ENCODE measurements at regions not wholly inside any gene's neighbourhood (a gene's known extent, or its start where the extent isn't known, plus 50 kb on each side); places are given as distances from the start of the nearest gene placed in this dataset.

DNA sequence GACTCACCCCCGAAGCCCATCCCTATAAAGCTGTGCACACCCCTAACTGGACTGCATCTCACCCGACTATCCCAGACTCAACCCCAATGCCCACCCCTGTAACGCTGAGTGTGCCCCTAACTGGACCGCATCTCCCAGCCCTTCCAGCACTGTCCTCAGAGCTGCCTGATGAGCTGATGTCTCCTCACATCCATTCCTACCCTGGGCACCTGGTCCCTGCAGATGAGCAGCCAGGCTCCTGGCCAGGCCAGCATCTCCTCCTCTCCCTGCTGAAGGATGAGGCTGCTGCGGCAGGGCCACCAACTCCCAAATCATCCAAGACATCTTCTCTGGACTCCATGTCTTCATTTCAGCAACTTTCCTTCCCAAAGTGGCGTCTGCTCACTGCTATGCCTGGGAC lies 332.1 kb downstream of the CTTN start:
- Histone ChIP-seq H3K4me1 (ENCODE audit: insufficient read depth, low read length) (no peaks in the 10 kb centered on the region), H3K9me3 (ENCODE audit: insufficient read depth, low read depth, low read length) (no peaks in the 10 kb centered on the region), H3K4me3 (ENCODE audit: insufficient read depth, low read depth, low read length) (no peak overlapping the region), H3K9ac (ENCODE audit: low read length) (no peak overlapping the region), H4K20me1 (ENCODE audit: insufficient read depth, low read length) (no peaks in the 10 kb centered on the region), H3K79me2 (ENCODE audit: insufficient read depth, low read length) (no peaks in the 10 kb centered on the region), H3K27me3 (ENCODE audit: insufficient read depth, low read length) (peaks cover 3% of the 10 kb centered on the region), H3K4me2 (ENCODE audit: low read length) (no peak overlapping the region), H2AFZ (ENCODE audit: low read depth, low read length) (no peak overlapping the region), H3K36me3 (ENCODE audit: insufficient read depth, low read length) (no peaks in the 10 kb centered on the region), H3K27ac (ENCODE audit: low read depth, low read length) (no peak overlapping the region)
- peaks cover 45% of the 10 kb centered on the region for H3K27me3 Mint-ChIP-seq (ENCODE audit: low read depth, unreplicated experiment)
- DNase-seq (ENCODE audit: low read depth), result no peak
- TF ChIP-seq, protein P1, sequence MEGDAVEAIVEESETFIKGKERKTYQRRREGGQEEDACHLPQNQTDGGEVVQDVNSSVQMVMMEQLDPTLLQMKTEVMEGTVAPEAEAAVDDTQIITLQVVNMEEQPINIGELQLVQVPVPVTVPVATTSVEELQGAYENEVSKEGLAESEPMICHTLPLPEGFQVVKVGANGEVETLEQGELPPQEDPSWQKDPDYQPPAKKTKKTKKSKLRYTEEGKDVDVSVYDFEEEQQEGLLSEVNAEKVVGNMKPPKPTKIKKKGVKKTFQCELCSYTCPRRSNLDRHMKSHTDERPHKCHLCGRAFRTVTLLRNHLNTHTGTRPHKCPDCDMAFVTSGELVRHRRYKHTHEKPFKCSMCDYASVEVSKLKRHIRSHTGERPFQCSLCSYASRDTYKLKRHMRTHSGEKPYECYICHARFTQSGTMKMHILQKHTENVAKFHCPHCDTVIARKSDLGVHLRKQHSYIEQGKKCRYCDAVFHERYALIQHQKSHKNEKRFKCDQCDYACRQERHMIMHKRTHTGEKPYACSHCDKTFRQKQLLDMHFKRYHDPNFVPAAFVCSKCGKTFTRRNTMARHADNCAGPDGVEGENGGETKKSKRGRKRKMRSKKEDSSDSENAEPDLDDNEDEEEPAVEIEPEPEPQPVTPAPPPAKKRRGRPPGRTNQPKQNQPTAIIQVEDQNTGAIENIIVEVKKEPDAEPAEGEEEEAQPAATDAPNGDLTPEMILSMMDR (IDR thresholded peaks at IDR 0.05; ENCODE audit: insufficient read depth, low read depth, low read length), result no peak
- TF ChIP-seq EZH2 (IDR thresholded peaks at IDR 0.05; ENCODE audit: insufficient read depth, low read length), result no peak
- no peaks in the 10 kb centered on the region for H3K36me3 Mint-ChIP-seq (ENCODE audit: low read depth, unreplicated experiment)
- no peak overlapping the region for H3K27ac Mint-ChIP-seq (ENCODE audit: unreplicated experiment)
- H3K4me1 Mint-ChIP-seq (ENCODE audit: low read depth, unreplicated experiment), result peaks cover 3% of the 10 kb centered on the region
- peaks cover 10% of the 10 kb centered on the region for H3K9me3 Mint-ChIP-seq (ENCODE audit: unreplicated experiment)
- H3K4me3 Mint-ChIP-seq (ENCODE audit: unreplicated experiment), result no peak overlapping the region
- no peak for FAIRE-seq

DNA sequence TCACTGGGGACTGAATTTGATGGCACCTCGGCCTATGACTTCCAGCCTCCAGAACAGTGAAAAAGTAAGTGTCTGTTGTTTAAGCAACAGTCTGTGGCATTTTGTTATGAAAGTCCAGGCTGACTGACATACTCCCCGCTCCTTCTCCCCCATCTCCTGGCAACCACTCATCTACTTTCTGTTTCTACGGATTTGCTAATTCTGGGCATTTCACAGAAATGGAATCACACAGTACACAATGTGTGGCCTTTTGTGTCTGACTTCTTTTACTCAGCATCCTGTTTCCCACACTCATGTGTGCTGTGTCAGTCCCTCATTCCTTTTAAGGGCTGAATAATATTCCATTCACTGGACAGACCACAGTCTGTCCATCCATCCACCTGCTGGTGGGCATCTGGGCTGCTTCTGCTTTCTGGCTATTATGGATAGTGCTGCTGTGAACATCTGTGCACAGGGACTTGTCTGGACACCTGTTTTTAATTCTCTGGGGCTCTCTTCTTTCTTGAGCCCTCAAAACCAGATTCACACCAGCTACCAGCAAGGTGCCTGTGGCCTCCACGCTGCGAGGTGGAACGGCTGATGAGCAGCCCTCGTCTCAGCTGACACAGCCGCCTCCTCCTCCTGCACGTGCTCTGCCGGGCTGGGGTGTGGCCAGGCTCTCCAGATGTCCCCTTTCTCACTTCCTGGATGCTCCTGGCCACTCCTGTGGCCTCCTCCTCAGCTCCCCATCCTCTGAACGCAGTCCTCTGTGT lies 333.1 kb downstream of the CTTN start:
- H3K4me1 Mint-ChIP-seq (ENCODE audit: low read depth, unreplicated experiment), result peaks cover 3% of the 10 kb centered on the region
- Histone ChIP-seq H3K9me3 (ENCODE audit: insufficient read depth, low read depth, low read length) (no peaks in the 10 kb centered on the region), H2AFZ (ENCODE audit: low read depth, low read length) (no peak overlapping the region), H3K27me3 (ENCODE audit: insufficient read depth, low read length) (no peaks in the 10 kb centered on the region), H3K36me3 (ENCODE audit: insufficient read depth, low read length) (no peaks in the 10 kb centered on the region), H4K20me1 (ENCODE audit: insufficient read depth, low read length) (no peaks in the 10 kb centered on the region), H3K79me2 (ENCODE audit: insufficient read depth, low read length) (no peaks in the 10 kb centered on the region), H3K27ac (ENCODE audit: low read depth, low read length) (no peak overlapping the region), H3K4me1 (ENCODE audit: insufficient read depth, low read length) (no peaks in the 10 kb centered on the region), H3K9ac (ENCODE audit: low read length) (no peak overlapping the region), H3K4me2 (ENCODE audit: low read length) (no peak overlapping the region), H3K4me3 (ENCODE audit: insufficient read depth, low read depth, low read length) (no peak overlapping the region)
- no peak for DNase-seq (ENCODE audit: low read depth)
- TF ChIP-seq EZH2 (IDR thresholded peaks at IDR 0.05; ENCODE audit: insufficient read depth, low read length), result no peak
- TF ChIP-seq, protein P1 (IDR thresholded peaks at IDR 0.05; ENCODE audit: insufficient read depth, low read depth, low read length), result no peak
- peaks cover 10% of the 10 kb centered on the region for H3K9me3 Mint-ChIP-seq (ENCODE audit: unreplicated experiment)
- H3K27ac Mint-ChIP-seq (ENCODE audit: unreplicated experiment), result no peak overlapping the region
- FAIRE-seq, result no peak
- H3K4me3 Mint-ChIP-seq (ENCODE audit: unreplicated experiment), result no peak overlapping the region
- peaks cover 43% of the 10 kb centered on the region for H3K27me3 Mint-ChIP-seq (ENCODE audit: low read depth, unreplicated experiment)
- H3K36me3 Mint-ChIP-seq (ENCODE audit: low read depth, unreplicated experiment), result no peaks in the 10 kb centered on the region
